ENCODE measurements at regions not wholly inside any gene's neighbourhood (a gene's known extent, or its start where the extent isn't known, plus 50 kb on each side); places are given as distances from the start of the nearest gene placed in this dataset.

DNA sequence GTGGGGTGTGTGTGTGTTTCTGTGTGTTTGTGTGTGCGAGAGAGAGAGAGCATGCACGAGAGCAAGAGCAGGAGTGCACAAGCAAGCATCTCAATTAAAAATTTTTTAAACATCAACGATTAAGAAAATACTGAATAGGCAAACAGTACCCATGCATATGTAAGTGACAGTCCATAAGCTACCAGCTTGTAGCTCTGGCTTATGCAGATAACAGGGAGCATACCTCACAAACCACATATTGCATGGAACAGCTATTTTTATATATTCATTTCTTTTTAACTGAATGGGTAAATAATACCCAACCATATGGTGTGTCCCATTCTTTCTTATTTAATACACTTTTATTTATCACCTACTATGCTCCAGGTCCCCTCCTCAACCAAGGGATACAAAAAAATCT lies 234.5 kb downstream of the KBTBD8 start:
- TF ChIP-seq, protein P1, sequence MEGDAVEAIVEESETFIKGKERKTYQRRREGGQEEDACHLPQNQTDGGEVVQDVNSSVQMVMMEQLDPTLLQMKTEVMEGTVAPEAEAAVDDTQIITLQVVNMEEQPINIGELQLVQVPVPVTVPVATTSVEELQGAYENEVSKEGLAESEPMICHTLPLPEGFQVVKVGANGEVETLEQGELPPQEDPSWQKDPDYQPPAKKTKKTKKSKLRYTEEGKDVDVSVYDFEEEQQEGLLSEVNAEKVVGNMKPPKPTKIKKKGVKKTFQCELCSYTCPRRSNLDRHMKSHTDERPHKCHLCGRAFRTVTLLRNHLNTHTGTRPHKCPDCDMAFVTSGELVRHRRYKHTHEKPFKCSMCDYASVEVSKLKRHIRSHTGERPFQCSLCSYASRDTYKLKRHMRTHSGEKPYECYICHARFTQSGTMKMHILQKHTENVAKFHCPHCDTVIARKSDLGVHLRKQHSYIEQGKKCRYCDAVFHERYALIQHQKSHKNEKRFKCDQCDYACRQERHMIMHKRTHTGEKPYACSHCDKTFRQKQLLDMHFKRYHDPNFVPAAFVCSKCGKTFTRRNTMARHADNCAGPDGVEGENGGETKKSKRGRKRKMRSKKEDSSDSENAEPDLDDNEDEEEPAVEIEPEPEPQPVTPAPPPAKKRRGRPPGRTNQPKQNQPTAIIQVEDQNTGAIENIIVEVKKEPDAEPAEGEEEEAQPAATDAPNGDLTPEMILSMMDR (IDR thresholded peaks at IDR 0.05; ENCODE audit: low read length) = no peak
- TF ChIP-seq EZH2 (optimal IDR thresholded peaks at IDR 0.05; ENCODE audit: low read depth, low read length) (no peak), EZH2phosphoT487 (IDR thresholded peaks at IDR 0.05; ENCODE audit: low read length) (no peak)

Data from MM.1S (cell line).